H1 (cell line): ENCODE measurements at regions not wholly inside any gene's neighbourhood (a gene's known extent, or its start where the extent isn't known, plus 50 kb on each side); places are given as distances from the start of the nearest gene placed in this dataset.

Experiments
- CTCF ChIA-PET: fragments of 300-600 bp; sonication (Branson Sonifier 250); formaldehyde crosslinking; loops from one replicate; lab custom pipeline; 2021; ENCODE audit not compliant: partially characterized antibody; lab: Charles Lee
- POLR2A ChIA-PET: fragments of 300-600 bp; sonication (Branson Sonifier 250); formaldehyde crosslinking; loops from one replicate; lab custom pipeline; 2021; ENCODE audit warnings: inconsistent platforms; ENCODE audit not compliant: partially characterized antibody; lab: Charles Lee
- DNase-seq, 2 experiments: peaks; one replicate each; pipeline versions ENCODE4 v3.0.0 to v3.0.0-alpha.2; 2010 to 2022; ENCODE audit warnings: low spot score in 2 of 2, low read depth in 1 of 2, mixed read lengths in 1 of 2
- FAIRE-seq: peaks from 2 replicates; lab custom pipeline; 2011; peaks lifted over from hg19 to GRCh38; lab: Jason Lieb, UNC
- H2AFZ ChIP-seq: 2 replicates; pipeline ENCODE4 v1.8.1; 2012; ENCODE audit warnings: low read length, inconsistent platforms
- H2AK5ac ChIP-seq: 2 replicates; pipeline ENCODE4 v1.6.1; 2013; ENCODE audit warnings: low read depth, low read length
- H2BK120ac ChIP-seq: replicated peaks from 2 replicates; pipeline ENCODE3; 2013; ENCODE audit warnings: low read depth, low read length, inconsistent platforms
- H2BK12ac ChIP-seq: 2 replicates; pipeline ENCODE4 v1.6.1; 2013; ENCODE audit warnings: low read depth, low read length
- H2BK15ac ChIP-seq: 2 replicates; pipeline ENCODE4 v1.6.1; 2013; ENCODE audit warnings: low read length
- H2BK20ac ChIP-seq: 2 replicates; pipeline ENCODE4 v1.6.1; 2013; ENCODE audit warnings: low read length
- H2BK5ac ChIP-seq: 2 replicates; pipeline ENCODE4 v1.6.1; 2013; ENCODE audit warnings: low read depth, low read length
- H3K14ac ChIP-seq: 2 replicates; pipeline ENCODE4 v1.6.1; 2013; ENCODE audit warnings: inconsistent platforms; ENCODE audit not compliant: insufficient read length
- H3K18ac ChIP-seq: 2 replicates; pipeline ENCODE4 v1.6.1; 2013; ENCODE audit warnings: low read length; ENCODE audit errors: extremely low read depth
- H3K23ac ChIP-seq: 2 replicates; pipeline ENCODE4 v1.6.1; 2013; ENCODE audit warnings: inconsistent platforms; ENCODE audit not compliant: insufficient read length
- H3K23me2 ChIP-seq: 2 replicates; pipeline ENCODE4 v1.6.1; 2013; ENCODE audit warnings: low read depth, low read length
- H3K27ac ChIP-seq: 2 replicates; pipeline ENCODE4 v1.6.1; 2011; ENCODE audit warnings: low read depth, low read length, inconsistent platforms
- H3K27me3 ChIP-seq, 4 experiments: replicated peaks in 1 of 4; 1 replicate in 1 of 4; 2 replicates in 3 of 4; pipeline versions ENCODE4 v1.6.1 to v1.8.1; 2011 to 2013; ENCODE audit warnings: low read length in 3 of 4, mild to moderate bottlenecking in 3 of 4, inconsistent platforms in 2 of 4, mixed read lengths in 2 of 4, moderate library complexity in 1 of 4; ENCODE audit not compliant: control insufficient read depth in 3 of 4, insufficient read depth in 3 of 4; ENCODE audit errors: extremely low read depth in 1 of 4
- H3K36me3 ChIP-seq, 4 experiments: 2 replicates each; pipeline versions ENCODE4 v1.6.1 to v1.8.1; 2011 to 2013; ENCODE audit warnings: mild to moderate bottlenecking in 4 of 4, low read length in 3 of 4, moderate library complexity in 2 of 4, control low read depth in 1 of 4, inconsistent platforms in 1 of 4; ENCODE audit not compliant: insufficient read depth in 4 of 4, control insufficient read depth in 2 of 4
- H3K4ac ChIP-seq: replicated peaks from 2 replicates; pipeline ENCODE3; 2013; ENCODE audit warnings: low read length, low read depth, mixed read lengths, inconsistent platforms; ENCODE audit not compliant: insufficient read length
- H3K4me1 ChIP-seq, 4 experiments: replicated peaks in 1 of 4; 1 replicate in 1 of 4; 2 replicates in 3 of 4; pipeline versions ENCODE4 v1.6.1 to v1.8.1; 2011 to 2013; ENCODE audit warnings: low read length in 3 of 4, inconsistent platforms in 2 of 4, mixed read lengths in 1 of 4; ENCODE audit not compliant: insufficient read depth in 4 of 4, control insufficient read depth in 3 of 4
- H3K4me2 ChIP-seq, 2 experiments: 2 replicates each; pipeline versions ENCODE4 v1.6.1 to v1.8.1; 2011 to 2013; ENCODE audit warnings: low read depth in 2 of 2, low read length in 2 of 2, control low read depth in 1 of 2, inconsistent platforms in 1 of 2, mild to moderate bottlenecking in 1 of 2; ENCODE audit not compliant: insufficient read depth in 1 of 2
- H3K4me3 ChIP-seq, 4 experiments: fragments of 200-600, 300-600 bp in 1 of 4; sonication (generic), shearing (Covaris generic), sonication (Bioruptor Twin) in 1 of 4; 2 replicates each; pipeline versions ENCODE4 v1.5.1 to v1.8.1; 2011 to 2016; ENCODE audit warnings: low read length in 4 of 4, low read depth in 3 of 4, control low read depth in 2 of 4, inconsistent platforms in 2 of 4, mild to moderate bottlenecking in 2 of 4, mixed read lengths in 1 of 4, moderate library complexity in 1 of 4; ENCODE audit not compliant: insufficient read depth in 2 of 4; ENCODE audit errors: extremely low read depth in 1 of 4
- H3K56ac ChIP-seq: replicated peaks from 2 replicates; pipeline ENCODE3; 2013; ENCODE audit warnings: low read depth, mild to moderate bottlenecking, mixed read lengths, low read length, inconsistent platforms; ENCODE audit not compliant: insufficient read length
- H3K79me1 ChIP-seq: 2 replicates; pipeline ENCODE4 v1.6.1; 2013; ENCODE audit warnings: low read depth, low read length, control low read depth
- H3K79me2 ChIP-seq, 2 experiments: 2 replicates each; pipeline versions ENCODE4 v1.6.1 to v1.8.1; 2012 to 2013; ENCODE audit warnings: low read length in 2 of 2, mild to moderate bottlenecking in 2 of 2, inconsistent platforms in 1 of 2; ENCODE audit not compliant: insufficient read depth in 2 of 2, control insufficient read depth in 1 of 2
- H3K9ac ChIP-seq, 4 experiments: replicated peaks in 1 of 4; 1 replicate in 1 of 4; 2 replicates in 3 of 4; pipeline versions ENCODE4 v1.6.1 to v1.8.1; 2011 to 2013; ENCODE audit warnings: low read depth in 3 of 4, low read length in 3 of 4, control low read depth in 2 of 4, mild to moderate bottlenecking in 2 of 4, moderate library complexity in 2 of 4, inconsistent platforms in 1 of 4; ENCODE audit errors: extremely low read depth in 1 of 4
- H3K9me3 ChIP-seq, 2 experiments: 2 replicates each; pipeline versions ENCODE4 v1.6.1 to v1.8.1; 2012 to 2013; ENCODE audit warnings: mild to moderate bottlenecking in 2 of 2, moderate library complexity in 2 of 2, control low read depth in 1 of 2, inconsistent platforms in 1 of 2, low read depth in 1 of 2, low read length in 1 of 2, mixed read lengths in 1 of 2; ENCODE audit not compliant: insufficient read depth in 2 of 2
- H4K20me1 ChIP-seq, 2 experiments: replicated peaks in 1 of 2; 2 replicates each; pipeline versions ENCODE3 to v1.8.1; 2011 to 2013; ENCODE audit warnings: inconsistent platforms in 2 of 2, low read length in 2 of 2, mild to moderate bottlenecking in 1 of 2; ENCODE audit not compliant: insufficient read depth in 2 of 2, control insufficient read depth in 1 of 2
- H4K5ac ChIP-seq: 2 replicates; pipeline ENCODE4 v1.6.1; 2013; ENCODE audit warnings: low read length, low read depth, mixed read lengths, inconsistent platforms; ENCODE audit not compliant: insufficient read length
- H4K8ac ChIP-seq: 2 replicates; pipeline ENCODE4 v1.8.0; 2013; ENCODE audit warnings: mild to moderate bottlenecking, moderate library complexity, low read length, inconsistent platforms; ENCODE audit not compliant: insufficient read depth; ENCODE audit errors: extremely low read depth
- H4K91ac ChIP-seq: replicated peaks from 2 replicates; pipeline ENCODE3; 2013; ENCODE audit warnings: low read length, mixed read lengths, inconsistent platforms; ENCODE audit not compliant: insufficient read length
- BCL11A ChIP-seq, 2 experiments: IDR thresholded peaks; one replicate each; pipeline ENCODE4 v1.6.1; 2011; ENCODE audit warnings: low read depth in 2 of 2, low read length in 2 of 2, mild to moderate bottlenecking in 2 of 2
- GABPA ChIP-seq: IDR thresholded peaks from 2 replicates; pipeline ENCODE4 v1.6.1; 2011; ENCODE audit warnings: mild to moderate bottlenecking, low read length, moderate library complexity, borderline replicate concordance; ENCODE audit not compliant: insufficient read depth
- HDAC2 ChIP-seq, 2 experiments: fragments of 300-600 bp in 1 of 2; sonication (generic) in 1 of 2; IDR thresholded peaks; 2 replicates each; pipeline ENCODE4 v1.6.1; 2011 to 2012; ENCODE audit warnings: low read depth in 2 of 2, low read length in 2 of 2, mild to moderate bottlenecking in 2 of 2, moderate library complexity in 2 of 2, borderline replicate concordance in 1 of 2, inconsistent platforms in 1 of 2
- POLR2AphosphoS5 ChIP-seq: IDR thresholded peaks from 2 replicates; pipeline ENCODE4 v1.6.1; 2011; ENCODE audit warnings: low read depth, low read length
- RXRA ChIP-seq: IDR thresholded peaks from 2 replicates; pipeline ENCODE4 v1.6.1; 2011; ENCODE audit warnings: low read depth, mild to moderate bottlenecking, low read length, moderate library complexity; ENCODE audit not compliant: insufficient read depth
- TAF1 ChIP-seq: IDR thresholded peaks from 2 replicates; pipeline ENCODE4 v1.6.1; 2011; ENCODE audit warnings: mild to moderate bottlenecking, low read depth, low read length
- WGBS, 2 experiments: shearing (Covaris generic) in 1 of 2; methylation state at CpG; one replicate each; pipeline versions ENCODE4 v1.1.6 to v1.1.7; 2013 to 2015; ENCODE audit warnings: low lambda C conversion rate in 2 of 2, mixed read lengths in 2 of 2, inconsistent platforms in 1 of 2, low coverage in 1 of 2, missing lambda C conversion rate in 1 of 2; ENCODE audit not compliant: insufficient replicate concordance in 2 of 2, insufficient coverage in 1 of 2, insufficient read length in 1 of 2; ENCODE audit errors: extremely low coverage in 1 of 2, missing lambda C conversion rate in 1 of 2; 5-methylcytosine and 5-hydroxymethylcytosine counted together

GRCh38 chr4:45713996-45714395 lies 409.9 kb downstream of the GABRG1 start:
- no peak overlapping the region for H3K23ac ChIP-seq
- no peaks in the 10 kb centered on the region for H3K79me2 ChIP-seq
- no peak overlapping the region for H2AFZ ChIP-seq
- H3K36me3 ChIP-seq = no peaks in the 10 kb centered on the region
- H3K4me2 ChIP-seq = no peak overlapping the region
- ChIA-PET CTCF (interaction anchor here (0.9 kb wide), 1 partner anchor 261 kb away, joined by 3 read pairs; no protein-coding TSS in a partner anchor), POLR2A (no interaction called here)
- no peaks in the 10 kb centered on the region for H4K20me1 ChIP-seq
- no peak overlapping the region for H3K27ac ChIP-seq
- H2BK5ac ChIP-seq = no peak overlapping the region
- no peak overlapping the region for H2AK5ac ChIP-seq
- FAIRE-seq (no peak), DNase-seq (no peak)
- no peaks in the 10 kb centered on the region for H3K23me2 ChIP-seq
- no peak overlapping the region for H3K18ac ChIP-seq
- H4K8ac ChIP-seq = no peak overlapping the region
- no peak overlapping the region for H3K4ac ChIP-seq
- no peak overlapping the region for H2BK12ac ChIP-seq
- no peak overlapping the region for H3K14ac ChIP-seq
- H2BK15ac ChIP-seq = no peak overlapping the region
- H3K9me3 ChIP-seq = no peaks in the 10 kb centered on the region
- TF ChIP-seq RXRA (no peak), BCL11A (IDR thresholded peaks at IDR 0.05; ENCODE audit: low read depth in 2 of 2, low read length in 2 of 2) (no peak), TAF1 (no peak), HDAC2 (IDR thresholded peaks at IDR 0.05; ENCODE audit: borderline replicate concordance in 1 of 2, low read depth in 2 of 2, low read length in 2 of 2) (no peak), GABPA (no peak), POLR2AphosphoS5 (no peak)
- WGBS, 2 experiments = 82% methylated on average over 1 of the region's 1 CpG; no CpG with 5 or more reads in 1 of the 2 experiments
- H3K56ac ChIP-seq = no peak overlapping the region
- no peak overlapping the region for H3K4me3 ChIP-seq
- no peak overlapping the region for H2BK120ac ChIP-seq
- no peak overlapping the region for H4K91ac ChIP-seq
- no peak overlapping the region for H2BK20ac ChIP-seq
- H3K27me3 ChIP-seq = no peaks in the 10 kb centered on the region
- H3K4me1 ChIP-seq = no peaks in the 10 kb centered on the region
- no peaks in the 10 kb centered on the region for H3K79me1 ChIP-seq
- H4K5ac ChIP-seq = no peak overlapping the region
- H3K9ac ChIP-seq = no peak overlapping the region
